Body of pancreas (tissue), 4 donors: ENCODE measurements at regions not wholly inside any gene's neighbourhood (a gene's known extent, or its start where the extent isn't known, plus 50 kb on each side); places are given as distances from the start of the nearest gene placed in this dataset.

Experiments
- ATAC-seq: fragments of 150-250 bp; one replicate; pipeline ENCODE4 v1.9.1; 2016
- DNase-seq, 4 donors: peaks; one replicate each; pipeline ENCODE4 v3.0.0-alpha.2; 2019
- H3K27ac ChIP-seq, 4 donors: fragments of 200-600 bp; sonication (generic); 1 replicate in 3 of 4; 2 replicates in 1 of 4; pipeline versions ENCODE4 v1.5.1 to v1.6.1; 2016 to 2019; ENCODE audit warnings: mild to moderate bottlenecking in 1 of 4, mixed read lengths in 1 of 4, moderate library complexity in 1 of 4
- H3K27me3 ChIP-seq, 2 donors: fragments of 200-600 bp; sonication (generic); one replicate each; pipeline ENCODE4 v1.6.0; 2016; ENCODE audit warnings: mild to moderate bottlenecking in 1 of 2
- H3K36me3 ChIP-seq, 2 donors: fragments of 200-600 bp; sonication (generic); replicated peaks in 1 of 2; 2 replicates each; pipeline ENCODE4 v1.5.1; 2016; ENCODE audit warnings: low read depth in 2 of 2; ENCODE audit not compliant: insufficient read depth in 1 of 2
- H3K4me1 ChIP-seq: fragments of 200-600 bp; sonication (generic); one replicate; pipeline ENCODE4 v1.6.0; 2016
- H3K4me3 ChIP-seq, 2 donors: fragments of 200-600 bp; sonication (generic); 1 replicate in 1 of 2; 2 replicates in 1 of 2; pipeline ENCODE4 v1.5.1; 2016 to 2019
- H3K9me3 ChIP-seq, 3 donors: fragments of 200-600 bp; sonication (generic); 1 replicate in 2 of 3; 2 replicates in 1 of 3; pipeline ENCODE4 v1.5.1; 2016
- POLR2A ChIP-seq, 3 donors: fragments of 450-650 bp; IDR thresholded peaks; one replicate each; pipeline ENCODE4 v1.6.1; 2016; ENCODE audit warnings: antibody characterized with exemption in 3 of 3, mild to moderate bottlenecking in 2 of 3
- WGBS, 2 donors: methylation state at CpG; one replicate each; pipeline ENCODE4 v1.1.5; 2017; 5-methylcytosine and 5-hydroxymethylcytosine counted together
- intact Hi-C: fragments of 100-400 bp; cut with DNase I; formaldehyde crosslinking; loops from one replicate; pipeline ENCODE4 v1.15.1; 2023
- TF ChIP-seq, protein P1 (sequence below), 7 experiments: fragments of 450-650 bp in 4 of 7; fragments of 200-600 bp in 3 of 7; sonication (generic) in 3 of 7; IDR thresholded peaks; one replicate each; pipeline ENCODE4 v1.5.1; 2016 to 2019; ENCODE audit warnings: antibody characterized with exemption in 7 of 7

DNA sequence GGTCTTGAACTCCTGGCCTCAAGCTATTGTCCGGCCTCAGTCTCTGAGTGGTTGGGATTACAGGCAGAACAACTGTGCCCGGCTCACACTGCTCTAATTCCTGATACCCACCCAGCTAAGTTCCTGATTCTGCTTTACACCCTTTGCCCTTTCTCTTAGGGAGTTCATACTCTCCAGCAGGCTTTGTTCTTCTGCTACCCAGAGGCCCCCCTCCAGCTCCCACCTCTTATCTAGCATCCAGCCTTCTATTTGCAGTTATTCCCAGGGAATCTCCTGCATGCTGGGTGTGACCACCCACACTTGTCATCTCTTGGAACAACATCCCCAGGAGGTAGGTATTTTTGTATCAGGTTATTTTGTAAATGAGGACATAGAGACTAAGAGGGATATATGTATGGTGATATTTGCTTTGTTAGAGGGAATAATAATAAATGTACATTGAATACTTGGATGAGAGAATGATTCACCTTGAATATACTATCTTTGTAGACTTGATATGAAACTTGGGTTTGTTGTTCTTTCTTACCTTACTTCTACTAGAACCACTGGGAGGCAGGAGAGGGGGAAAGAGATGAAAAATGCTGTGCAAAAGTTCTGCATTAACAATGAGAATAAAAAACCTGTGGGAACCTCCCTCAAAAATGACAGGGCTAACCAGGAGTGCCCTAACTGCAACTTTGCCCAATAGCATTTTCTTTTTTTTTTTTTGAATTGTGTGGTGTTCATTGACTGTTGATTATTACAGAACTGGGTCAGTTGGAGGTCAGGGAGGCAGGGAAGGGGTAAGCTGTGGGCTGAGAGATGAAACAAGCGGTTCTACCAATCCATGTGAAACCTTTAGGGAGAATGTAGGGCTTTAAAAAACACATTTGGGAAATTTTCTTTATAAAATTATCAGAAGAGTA is 157.4 kb downstream of the SPRY1 start:
- intact Hi-C loops, result no loop called here
- Histone ChIP-seq H3K9me3 (no peaks in the 10 kb centered on the region), H3K4me3 (no peak overlapping the region), H3K27me3 (no peaks in the 10 kb centered on the region), H3K27ac (peak overlapping the region; percentile 86 to 92 (median 89)), H3K4me1 (peaks cover 33% of the 10 kb centered on the region), H3K36me3 (no peaks in the 10 kb centered on the region)
- ATAC-seq (no peak), DNase-seq (no peak)
- WGBS, 2 donors, result 89 to 91% methylated on average over 3 of the region's 3 CpGs
- no peak for TF ChIP-seq POLR2A (IDR thresholded peaks at IDR 0.05)
- TF ChIP-seq, protein P1, sequence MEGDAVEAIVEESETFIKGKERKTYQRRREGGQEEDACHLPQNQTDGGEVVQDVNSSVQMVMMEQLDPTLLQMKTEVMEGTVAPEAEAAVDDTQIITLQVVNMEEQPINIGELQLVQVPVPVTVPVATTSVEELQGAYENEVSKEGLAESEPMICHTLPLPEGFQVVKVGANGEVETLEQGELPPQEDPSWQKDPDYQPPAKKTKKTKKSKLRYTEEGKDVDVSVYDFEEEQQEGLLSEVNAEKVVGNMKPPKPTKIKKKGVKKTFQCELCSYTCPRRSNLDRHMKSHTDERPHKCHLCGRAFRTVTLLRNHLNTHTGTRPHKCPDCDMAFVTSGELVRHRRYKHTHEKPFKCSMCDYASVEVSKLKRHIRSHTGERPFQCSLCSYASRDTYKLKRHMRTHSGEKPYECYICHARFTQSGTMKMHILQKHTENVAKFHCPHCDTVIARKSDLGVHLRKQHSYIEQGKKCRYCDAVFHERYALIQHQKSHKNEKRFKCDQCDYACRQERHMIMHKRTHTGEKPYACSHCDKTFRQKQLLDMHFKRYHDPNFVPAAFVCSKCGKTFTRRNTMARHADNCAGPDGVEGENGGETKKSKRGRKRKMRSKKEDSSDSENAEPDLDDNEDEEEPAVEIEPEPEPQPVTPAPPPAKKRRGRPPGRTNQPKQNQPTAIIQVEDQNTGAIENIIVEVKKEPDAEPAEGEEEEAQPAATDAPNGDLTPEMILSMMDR (IDR thresholded peaks at IDR 0.05), result no peak

- Histone ChIP-seq H3K9me3 (no peaks in the 10 kb centered on the region), H3K4me3 (no peak overlapping the region), H3K27ac (peak overlapping the region; percentile 86 to 92 (median 89)), H3K36me3 (no peaks in the 10 kb centered on the region), H3K4me1 (peaks cover 33% of the 10 kb centered on the region), H3K27me3 (no peaks in the 10 kb centered on the region)
- WGBS, 2 donors, result 18 to 30% methylated on average over 5 of the region's 5 CpGs
- intact Hi-C loops, result no loop called here
- ATAC-seq (peak; percentile 33), DNase-seq (peak in 1 of 4 donors; percentile 12)
- TF ChIP-seq, protein P1 (IDR thresholded peaks at IDR 0.05), result no peak
- TF ChIP-seq POLR2A (IDR thresholded peaks at IDR 0.05), result no peak
Observed at GRCh38 chr4:123554801-123555232, 158.2 kb downstream of the SPRY1 start.

DNA sequence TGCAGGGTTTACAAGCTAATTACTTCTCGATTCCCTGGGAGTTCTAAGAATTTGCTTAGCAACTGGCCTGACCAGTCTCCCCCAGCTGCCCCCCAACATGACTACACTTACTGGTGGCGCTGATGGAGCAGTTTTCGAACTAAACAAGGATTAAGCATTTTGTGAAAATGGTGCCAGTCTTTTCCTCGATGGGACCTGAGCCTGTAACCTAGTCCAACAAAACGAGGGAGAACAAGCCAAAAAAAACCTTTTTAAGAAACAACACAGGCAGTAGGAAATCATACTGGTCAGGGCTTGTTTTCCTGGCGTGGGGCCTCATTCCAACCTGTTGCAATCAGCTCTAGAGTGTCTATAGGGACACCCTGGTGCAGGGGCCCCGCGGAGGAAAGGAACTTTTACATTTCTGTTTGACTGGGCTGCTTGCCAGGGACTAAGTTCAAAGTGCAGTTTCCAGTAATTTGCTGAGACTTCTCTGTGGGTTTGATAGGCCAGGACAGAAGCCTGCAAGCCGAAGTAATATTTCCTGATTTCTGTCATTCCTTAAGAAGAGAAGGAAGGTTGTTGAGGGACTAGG is 158.7 kb downstream of the SPRY1 start:
- H3K9me3 ChIP-seq, result no peaks in the 10 kb centered on the region
- H3K4me1 ChIP-seq, result peaks cover 33% of the 10 kb centered on the region
- 4 to 5% methylated on average over 9 of the region's 9 CpGs for WGBS, 2 donors
- peak; percentile 94 to 97 (median 96) for DNase-seq
- H3K27me3 ChIP-seq, result no peaks in the 10 kb centered on the region
- H3K4me3 ChIP-seq, result no peak overlapping the region
- peak overlapping the region; percentile 86 to 92 (median 89) for H3K27ac ChIP-seq
- intact Hi-C loops, result no loop called here
- no peaks in the 10 kb centered on the region for H3K36me3 ChIP-seq
- TF ChIP-seq POLR2A (IDR thresholded peaks at IDR 0.05), result peak in 2 of 3 donors; percentile 21 to 39
- TF ChIP-seq, protein P1 (IDR thresholded peaks at IDR 0.05), result peak in 2 of 7 experiments; percentile 1 to 16
- ATAC-seq, result peak; percentile 97

DNA sequence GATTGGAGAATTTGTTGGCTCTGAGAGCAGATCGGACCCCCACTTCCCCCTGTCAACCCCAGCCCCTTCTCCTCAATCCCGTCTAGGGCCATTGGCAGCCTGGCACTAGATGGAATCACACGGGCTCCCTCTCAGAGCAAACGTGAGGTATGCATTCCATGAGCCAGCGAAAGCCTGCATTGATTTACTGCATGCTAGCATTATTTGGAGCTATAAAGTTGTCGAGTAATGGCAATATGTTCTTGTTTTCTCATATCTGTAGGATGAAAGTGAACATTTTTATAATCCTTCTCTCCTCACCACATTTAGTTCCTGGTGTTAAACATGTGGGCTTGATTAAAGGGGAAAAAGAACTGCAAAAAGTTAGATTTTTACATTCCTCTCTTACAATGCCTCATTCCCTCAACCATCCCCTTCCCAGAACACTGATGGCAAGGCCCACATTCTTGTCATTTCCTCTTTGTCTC is 159.2 kb downstream of the SPRY1 start:
- Histone ChIP-seq H3K9me3 (no peaks in the 10 kb centered on the region), H3K4me3 (no peak overlapping the region), H3K4me1 (peaks cover 33% of the 10 kb centered on the region), H3K36me3 (no peaks in the 10 kb centered on the region), H3K27me3 (no peaks in the 10 kb centered on the region), H3K27ac (peak overlapping the region; percentile 80 to 92 (median 87))
- WGBS, 2 donors, result 12 to 13% methylated on average over 6 of the region's 6 CpGs
- TF ChIP-seq POLR2A (IDR thresholded peaks at IDR 0.05), result no peak
- TF ChIP-seq, protein P1 (IDR thresholded peaks at IDR 0.05), result no peak
- intact Hi-C loops, result no loop called here
- ATAC-seq (peak; percentile 50), DNase-seq (no peak)
